Omental fat pad (tissue), 3 donors: ENCODE measurements at regions not wholly inside any gene's neighbourhood (a gene's known extent, or its start where the extent isn't known, plus 50 kb on each side); places are given as distances from the start of the nearest gene placed in this dataset.

ENCODE experiments used
- ATAC-seq: fragments of 150-250 bp; one replicate; pipeline ENCODE4 v1.9.1; 2016; ENCODE audit warnings: mild to moderate bottlenecking, moderate library complexity; ENCODE audit not compliant: low FRiP score
- DNase-seq: peaks from one replicate; pipeline ENCODE4 v3.0.0-alpha.2; 2019; ENCODE audit warnings: low spot score
- TF ChIP-seq, protein P1 (sequence below), 3 donors: fragments of 450-650 bp; IDR thresholded peaks; one replicate each; pipeline ENCODE4 v1.5.1; 2016 to 2017; ENCODE audit warnings: antibody characterized with exemption in 3 of 3, mild to moderate bottlenecking in 3 of 3, moderate library complexity in 2 of 3

DNA sequence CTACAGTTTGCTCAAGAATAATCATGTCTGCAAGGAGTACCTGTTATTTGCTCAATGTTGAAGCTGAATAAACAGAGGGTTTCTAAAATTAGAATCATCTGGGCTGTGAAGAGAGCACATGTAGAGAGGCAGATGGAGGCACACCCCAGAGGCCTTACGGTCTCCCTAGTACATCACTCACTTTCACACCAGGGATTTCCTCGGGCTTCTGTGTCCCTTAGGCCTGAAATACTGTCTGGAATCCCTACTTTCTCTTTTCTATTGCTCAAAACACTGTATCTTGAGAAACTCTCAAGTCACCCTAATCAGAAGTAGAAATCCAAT lies 473.7 kb upstream of the ROBO2 start:
- no peak for DNase-seq
- TF ChIP-seq, protein P1, sequence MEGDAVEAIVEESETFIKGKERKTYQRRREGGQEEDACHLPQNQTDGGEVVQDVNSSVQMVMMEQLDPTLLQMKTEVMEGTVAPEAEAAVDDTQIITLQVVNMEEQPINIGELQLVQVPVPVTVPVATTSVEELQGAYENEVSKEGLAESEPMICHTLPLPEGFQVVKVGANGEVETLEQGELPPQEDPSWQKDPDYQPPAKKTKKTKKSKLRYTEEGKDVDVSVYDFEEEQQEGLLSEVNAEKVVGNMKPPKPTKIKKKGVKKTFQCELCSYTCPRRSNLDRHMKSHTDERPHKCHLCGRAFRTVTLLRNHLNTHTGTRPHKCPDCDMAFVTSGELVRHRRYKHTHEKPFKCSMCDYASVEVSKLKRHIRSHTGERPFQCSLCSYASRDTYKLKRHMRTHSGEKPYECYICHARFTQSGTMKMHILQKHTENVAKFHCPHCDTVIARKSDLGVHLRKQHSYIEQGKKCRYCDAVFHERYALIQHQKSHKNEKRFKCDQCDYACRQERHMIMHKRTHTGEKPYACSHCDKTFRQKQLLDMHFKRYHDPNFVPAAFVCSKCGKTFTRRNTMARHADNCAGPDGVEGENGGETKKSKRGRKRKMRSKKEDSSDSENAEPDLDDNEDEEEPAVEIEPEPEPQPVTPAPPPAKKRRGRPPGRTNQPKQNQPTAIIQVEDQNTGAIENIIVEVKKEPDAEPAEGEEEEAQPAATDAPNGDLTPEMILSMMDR (IDR thresholded peaks at IDR 0.05) = no peak

DNA sequence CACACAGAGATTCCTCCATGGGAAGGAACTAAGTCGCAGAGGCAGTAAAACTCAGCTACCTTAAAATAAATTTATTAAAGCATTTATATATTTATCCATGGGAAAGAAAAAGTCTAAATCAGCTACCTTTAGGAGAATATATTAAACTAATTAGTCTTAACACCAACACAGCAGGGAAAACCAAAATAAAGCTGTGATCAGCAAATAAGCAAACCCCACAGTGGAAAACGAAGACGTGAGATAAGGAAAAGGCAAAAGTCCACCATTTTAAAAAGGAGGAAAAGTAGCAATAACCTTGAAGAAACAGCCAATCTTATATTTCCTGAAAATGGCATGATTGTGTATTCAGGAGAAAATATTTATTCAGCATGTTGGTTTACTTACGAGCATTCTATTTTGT lies 473.0 kb upstream of the ROBO2 start:
- TF ChIP-seq, protein P1 (IDR thresholded peaks at IDR 0.05) = no peak
- DNase-seq = no peak
- no peak for ATAC-seq

More for the DNA sequence above, 473.7 kb upstream of the ROBO2 start:
- ATAC-seq = no peak

DNA sequence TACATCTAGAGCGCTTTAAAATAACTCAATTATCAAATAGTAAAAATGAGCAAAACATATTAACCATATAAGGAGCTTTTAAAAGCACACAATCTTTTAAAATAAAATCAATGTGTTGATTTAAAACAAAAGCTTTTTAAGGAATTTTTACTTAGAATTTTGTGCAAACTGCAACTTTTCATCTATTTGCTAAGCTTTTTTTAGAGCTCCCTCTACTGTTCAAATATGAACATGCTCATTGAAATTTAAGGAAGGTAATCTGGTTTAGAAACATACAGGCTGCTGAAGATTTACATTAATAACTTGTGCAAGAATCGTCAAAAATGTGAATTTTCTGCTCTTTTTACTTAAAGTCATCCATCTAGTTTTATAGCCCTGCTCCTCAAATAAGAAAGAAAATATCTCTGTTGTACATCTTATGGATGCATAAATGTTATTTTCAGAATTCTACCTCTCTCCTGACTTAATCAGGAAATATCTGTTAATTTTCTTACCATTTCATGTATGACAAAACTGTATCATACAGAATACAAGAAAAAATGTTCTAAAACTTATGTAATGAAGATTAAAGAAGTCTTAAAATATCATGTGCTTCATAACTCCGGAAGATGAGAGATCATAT lies 469.4 kb upstream of the ROBO2 start:
- DNase-seq = no peak
- no peak for ATAC-seq

GRCh38 chr3:76576201-76576600 lies 463.7 kb upstream of the ROBO2 start:
- TF ChIP-seq, protein P1 (IDR thresholded peaks at IDR 0.05) = no peak
- no peak for ATAC-seq
- no peak for DNase-seq

More for the DNA sequence above, 469.4 kb upstream of the ROBO2 start:
- TF ChIP-seq, protein P1 (IDR thresholded peaks at IDR 0.05) = no peak

DNA sequence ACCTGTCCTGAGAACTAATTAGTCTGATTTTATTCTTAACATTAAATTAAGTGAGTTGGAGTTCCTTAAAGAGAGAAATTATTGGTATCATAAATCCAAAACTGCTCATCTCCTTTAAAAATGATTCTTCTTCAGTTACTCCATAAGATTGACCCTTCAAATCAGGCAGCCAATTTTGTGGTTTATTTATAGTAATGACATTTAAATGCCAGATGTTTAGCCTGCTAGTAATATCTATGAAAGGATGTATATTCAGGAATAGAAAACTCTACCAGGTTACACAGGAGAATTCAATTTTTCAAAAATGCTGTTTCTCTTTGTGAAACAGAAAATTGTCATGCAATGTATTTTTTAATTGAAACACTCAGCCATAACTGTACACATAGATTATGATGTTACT lies 457.8 kb upstream of the ROBO2 start:
- DNase-seq (no peak), ATAC-seq (no peak)
- TF ChIP-seq, protein P1 (IDR thresholded peaks at IDR 0.05) = no peak

GRCh38 chr3:76582632-76583378 lies 457.1 kb upstream of the ROBO2 start:
- TF ChIP-seq, protein P1 (IDR thresholded peaks at IDR 0.05) = no peak
- DNase-seq (no peak), ATAC-seq (no peak)
